ENCODE measurements at regions not wholly inside any gene's neighbourhood (a gene's known extent, or its start where the extent isn't known, plus 50 kb on each side); places are given as distances from the start of the nearest gene placed in this dataset.

DNA sequence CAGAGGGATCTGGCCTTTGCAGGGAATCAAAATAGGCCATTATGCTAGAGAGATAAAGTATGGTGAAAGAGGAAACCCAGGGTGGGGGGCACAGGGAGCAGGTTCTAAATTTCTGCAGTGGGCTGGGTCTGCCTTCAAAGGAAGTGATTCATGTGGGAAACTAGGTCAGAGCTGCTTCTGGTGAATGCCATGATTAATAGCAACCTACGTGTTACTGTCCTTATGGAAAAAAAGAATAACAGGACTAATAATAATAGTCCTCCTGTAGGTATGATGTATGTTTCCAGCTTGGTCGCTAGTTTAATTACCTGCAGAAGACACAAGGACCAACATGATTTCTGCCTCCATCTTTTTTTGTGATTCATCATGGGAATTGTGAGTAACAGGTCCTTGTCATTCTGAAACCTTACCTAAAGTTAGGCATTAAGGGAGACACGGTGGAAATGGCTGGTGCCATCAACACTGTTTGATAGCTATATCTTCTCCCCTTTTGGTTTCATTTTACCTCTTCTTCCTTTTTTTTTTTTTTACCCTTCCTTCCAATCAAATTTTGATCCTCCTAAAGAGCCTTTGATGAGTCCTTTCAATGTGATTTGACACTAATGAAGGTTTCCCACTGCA is 180.4 kb downstream of the CPEB2 start:
- Histone ChIP-seq H3K9me3 (no peaks in the 10 kb centered on the region), H3K27ac (no peak overlapping the region), H3K36me3 (no peaks in the 10 kb centered on the region), H3K27me3 (no peaks in the 10 kb centered on the region), H3K4me1 (no peaks in the 10 kb centered on the region), H3K4me3 (no peak overlapping the region)
- WGBS, 2 donors = 58 to 64% methylated on average over 3 of the region's 3 CpGs
- intact Hi-C loops (cut with DNase I) = no loop called here
- TF ChIP-seq, protein P1, sequence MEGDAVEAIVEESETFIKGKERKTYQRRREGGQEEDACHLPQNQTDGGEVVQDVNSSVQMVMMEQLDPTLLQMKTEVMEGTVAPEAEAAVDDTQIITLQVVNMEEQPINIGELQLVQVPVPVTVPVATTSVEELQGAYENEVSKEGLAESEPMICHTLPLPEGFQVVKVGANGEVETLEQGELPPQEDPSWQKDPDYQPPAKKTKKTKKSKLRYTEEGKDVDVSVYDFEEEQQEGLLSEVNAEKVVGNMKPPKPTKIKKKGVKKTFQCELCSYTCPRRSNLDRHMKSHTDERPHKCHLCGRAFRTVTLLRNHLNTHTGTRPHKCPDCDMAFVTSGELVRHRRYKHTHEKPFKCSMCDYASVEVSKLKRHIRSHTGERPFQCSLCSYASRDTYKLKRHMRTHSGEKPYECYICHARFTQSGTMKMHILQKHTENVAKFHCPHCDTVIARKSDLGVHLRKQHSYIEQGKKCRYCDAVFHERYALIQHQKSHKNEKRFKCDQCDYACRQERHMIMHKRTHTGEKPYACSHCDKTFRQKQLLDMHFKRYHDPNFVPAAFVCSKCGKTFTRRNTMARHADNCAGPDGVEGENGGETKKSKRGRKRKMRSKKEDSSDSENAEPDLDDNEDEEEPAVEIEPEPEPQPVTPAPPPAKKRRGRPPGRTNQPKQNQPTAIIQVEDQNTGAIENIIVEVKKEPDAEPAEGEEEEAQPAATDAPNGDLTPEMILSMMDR (IDR thresholded peaks at IDR 0.05) = no peak
- ATAC-seq (no peak), FAIRE-seq (no peak), DNase-seq (no peak)

DNA sequence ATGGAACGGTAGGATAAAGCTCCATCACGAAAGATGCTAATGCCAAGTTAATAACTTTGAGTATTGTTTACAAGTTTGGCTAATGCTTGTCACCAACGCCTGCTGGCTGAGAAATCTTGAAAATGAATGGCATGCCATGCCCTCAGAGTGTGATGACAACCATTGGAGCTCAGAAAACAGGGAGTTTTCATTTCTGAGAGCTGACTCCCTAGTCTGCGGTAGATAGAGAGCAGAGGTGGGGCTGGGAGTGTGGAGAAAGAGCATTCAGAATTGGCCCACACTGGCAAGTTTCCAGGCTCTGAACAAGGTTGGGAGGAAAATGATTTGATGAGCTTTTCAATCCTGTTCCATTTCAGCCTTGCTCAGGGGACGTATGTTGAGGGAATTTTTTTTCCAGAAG is 183.9 kb downstream of the CPEB2 start:
- TF ChIP-seq, protein P1 (IDR thresholded peaks at IDR 0.05) = no peak
- intact Hi-C loops (cut with DNase I) = no loop called here
- DNase-seq (no peak), ATAC-seq (no peak), FAIRE-seq (no peak)
- no peaks in the 10 kb centered on the region for H3K36me3 ChIP-seq
- no peaks in the 10 kb centered on the region for H3K27me3 ChIP-seq
- no peak overlapping the region for H3K27ac ChIP-seq
- 58 to 66% methylated on average over 5 of the region's 5 CpGs for WGBS, 2 donors
- no peaks in the 10 kb centered on the region for H3K4me1 ChIP-seq
- no peak overlapping the region for H3K4me3 ChIP-seq
- H3K9me3 ChIP-seq = no peaks in the 10 kb centered on the region

DNA sequence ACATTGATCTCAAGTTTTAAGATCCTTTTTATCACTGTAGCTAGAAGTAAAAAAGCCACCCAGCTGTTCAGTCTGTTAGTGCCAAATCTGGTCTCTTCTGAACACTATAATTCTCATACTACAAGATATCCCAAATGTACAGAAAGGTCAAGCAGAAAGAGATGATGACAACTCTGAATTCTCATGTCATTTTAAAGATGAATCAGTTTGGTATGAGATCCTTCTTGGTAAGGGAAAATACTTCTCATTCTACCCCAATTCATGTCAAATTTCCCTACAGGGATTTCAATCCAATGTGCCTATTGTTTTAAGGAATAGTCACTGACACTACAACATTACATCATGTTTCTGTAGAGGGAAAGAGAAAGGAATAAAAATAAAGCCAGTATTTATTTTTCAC is 184.5 kb downstream of the CPEB2 start:
- Histone ChIP-seq H3K27me3 (no peaks in the 10 kb centered on the region), H3K36me3 (no peaks in the 10 kb centered on the region), H3K27ac (no peak overlapping the region), H3K4me1 (no peaks in the 10 kb centered on the region), H3K4me3 (no peak overlapping the region), H3K9me3 (no peaks in the 10 kb centered on the region)
- no peak for FAIRE-seq
- no peak for DNase-seq
- intact Hi-C loops (cut with DNase I) = no loop called here
- no peak for ATAC-seq
- TF ChIP-seq, protein P1 (IDR thresholded peaks at IDR 0.05) = no peak

DNA sequence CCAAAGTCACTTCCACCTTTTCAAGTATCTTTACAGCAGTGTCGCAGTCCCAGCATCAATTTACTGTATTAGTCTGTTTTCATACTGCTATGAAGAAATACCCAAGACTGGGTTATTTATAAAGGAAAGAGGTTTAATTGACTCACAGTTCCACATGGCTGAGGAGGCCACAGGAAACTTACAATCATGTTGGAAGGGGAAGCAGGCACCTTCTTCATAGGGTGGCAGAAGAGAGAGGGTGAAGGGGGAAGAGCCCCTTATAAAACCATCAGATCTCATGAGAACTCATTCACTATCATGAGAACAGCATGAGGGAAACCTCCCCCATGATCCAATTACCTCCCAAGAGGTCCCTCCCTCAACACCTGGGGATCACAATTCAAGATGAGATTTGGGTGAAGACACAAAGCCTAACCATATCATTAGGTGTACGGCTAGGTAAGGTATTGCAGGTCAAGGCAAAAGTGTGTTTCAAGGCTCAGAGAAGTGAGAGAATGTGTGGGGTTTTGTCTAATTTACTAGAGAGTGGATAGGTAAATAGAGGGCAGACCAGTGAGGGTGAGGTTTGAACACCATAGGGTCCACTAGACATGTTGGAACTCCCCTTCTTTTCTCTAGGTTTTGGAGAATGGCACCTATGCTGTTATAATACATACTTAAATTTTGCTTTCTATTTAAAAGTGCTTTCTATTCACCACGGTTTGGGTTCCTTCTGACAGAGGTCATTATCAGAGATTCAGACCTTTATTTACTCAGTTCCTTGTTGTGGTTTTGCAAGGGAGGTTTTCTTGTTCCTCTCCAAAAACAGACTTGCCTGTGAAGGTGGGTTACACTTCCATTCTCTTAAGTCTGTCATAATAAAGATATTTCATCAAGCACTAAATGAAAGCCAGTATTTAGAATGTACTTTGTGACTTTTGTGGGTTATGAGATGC is 186.6 kb downstream of the CPEB2 start:
- Histone ChIP-seq H3K36me3 (no peaks in the 10 kb centered on the region), H3K4me3 (no peak overlapping the region), H3K27me3 (no peaks in the 10 kb centered on the region), H3K4me1 (no peaks in the 10 kb centered on the region), H3K27ac (no peak overlapping the region), H3K9me3 (no peaks in the 10 kb centered on the region)
- FAIRE-seq (no peak), ATAC-seq (no peak), DNase-seq (no peak)
- intact Hi-C loops (cut with DNase I) = no loop called here
- 49 to 61% methylated on average over 3 of the region's 3 CpGs for WGBS, 2 donors
- TF ChIP-seq, protein P1 (IDR thresholded peaks at IDR 0.05) = no peak

DNA sequence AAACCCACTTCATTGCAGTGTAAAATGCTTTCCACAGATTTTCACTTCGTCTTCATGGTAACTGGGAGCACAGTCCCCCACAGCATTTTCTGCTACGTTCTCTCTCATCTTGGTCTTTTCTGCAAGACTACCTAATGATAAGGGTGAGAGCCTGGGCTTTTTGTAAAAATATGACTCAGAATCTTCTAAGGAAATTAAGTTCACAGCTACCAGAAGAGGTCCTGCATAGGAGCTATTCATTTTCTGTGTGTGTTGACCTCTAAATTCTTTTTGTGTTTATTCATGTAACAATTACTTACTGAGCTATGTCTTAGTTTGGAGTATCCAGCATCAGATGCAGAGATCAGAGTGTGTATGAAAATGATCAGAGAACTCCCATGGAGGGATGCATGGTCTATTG is 192.2 kb downstream of the CPEB2 start:
- Histone ChIP-seq H3K4me3 (no peak overlapping the region), H3K36me3 (no peaks in the 10 kb centered on the region), H3K4me1 (no peaks in the 10 kb centered on the region), H3K27me3 (no peaks in the 10 kb centered on the region), H3K27ac (no peak overlapping the region), H3K9me3 (no peaks in the 10 kb centered on the region)
- DNase-seq (no peak), FAIRE-seq (no peak), ATAC-seq (no peak)
- TF ChIP-seq, protein P1 (IDR thresholded peaks at IDR 0.05) = no peak
- WGBS, 2 donors = 44 to 68% methylated on average over 2 of the region's 2 CpGs
- intact Hi-C loops (cut with DNase I) = no loop called here

Measured in pancreas (tissue), 10 donors.